H9 (cell line): ENCODE measurements at regions not wholly inside any gene's neighbourhood (a gene's known extent, or its start where the extent isn't known, plus 50 kb on each side); places are given as distances from the start of the nearest gene placed in this dataset.
A peak's percentile ranks its signal among the peaks of the same experiment; 100 is the strongest.

Experiments
- DNase-seq: peaks from one replicate; pipeline ENCODE4 v3.0.0-alpha.2; 2017
- H2AFZ ChIP-seq: one replicate; pipeline ENCODE4 v1.6.1; 2013; ENCODE audit warnings: mild to moderate bottlenecking, low read length, control low read depth, moderate library complexity
- H2AK5ac ChIP-seq: 2 replicates; pipeline ENCODE4 v1.6.1; 2013; ENCODE audit warnings: low read length, control low read depth, mixed read lengths; ENCODE audit not compliant: insufficient read length
- H2BK120ac ChIP-seq: one replicate; pipeline ENCODE4 v1.6.1; 2013; ENCODE audit warnings: low read depth, mild to moderate bottlenecking, low read length, control low read depth, inconsistent platforms; ENCODE audit not compliant: poor library complexity, severe bottlenecking
- H2BK12ac ChIP-seq: 2 replicates; pipeline ENCODE4 v1.6.1; 2013; ENCODE audit warnings: low read length, control low read depth, mixed read lengths, low read depth; ENCODE audit not compliant: insufficient read length
- H2BK15ac ChIP-seq: 2 replicates; pipeline ENCODE4 v1.6.1; 2013; ENCODE audit warnings: low read depth, low read length, control low read depth
- H2BK20ac ChIP-seq: one replicate; pipeline ENCODE4 v1.6.1; 2013; ENCODE audit warnings: low read depth, mild to moderate bottlenecking, low read length, control low read depth, inconsistent platforms; ENCODE audit not compliant: poor library complexity, severe bottlenecking
- H2BK5ac ChIP-seq: 2 replicates; pipeline ENCODE4 v1.6.1; 2013; ENCODE audit warnings: low read length, control low read depth, mixed read lengths; ENCODE audit not compliant: insufficient read length
- H3K14ac ChIP-seq: 2 replicates; pipeline ENCODE4 v1.6.1; 2013; ENCODE audit warnings: low read length, control low read depth; ENCODE audit not compliant: insufficient read depth
- H3K18ac ChIP-seq: 2 replicates; pipeline ENCODE4 v1.6.1; 2013; ENCODE audit warnings: low read depth, mild to moderate bottlenecking, mixed read lengths, low read length, control low read depth; ENCODE audit not compliant: insufficient read length
- H3K23ac ChIP-seq: 2 replicates; pipeline ENCODE4 v1.6.1; 2013; ENCODE audit warnings: low read length, control low read depth, mixed read lengths, low read depth; ENCODE audit not compliant: insufficient read length
- H3K23me2 ChIP-seq: 2 replicates; pipeline ENCODE4 v1.6.1; 2013; ENCODE audit warnings: low read depth, mild to moderate bottlenecking, mixed read lengths, low read length, control low read depth; ENCODE audit not compliant: insufficient read length, poor library complexity, severe bottlenecking
- H3K27ac ChIP-seq: 2 replicates; pipeline ENCODE4 v1.5.1; 2013; ENCODE audit warnings: low read length, control low read depth, mixed read lengths, low read depth; ENCODE audit not compliant: insufficient read length
- H3K27me3 ChIP-seq: 2 replicates; pipeline ENCODE4 v1.6.1; 2013; ENCODE audit warnings: low read length, control low read depth, inconsistent platforms; ENCODE audit not compliant: insufficient read depth
- H3K4ac ChIP-seq: 2 replicates; pipeline ENCODE4 v1.6.1; 2013; ENCODE audit warnings: low read depth, mild to moderate bottlenecking, control low read depth, inconsistent platforms, low read length, moderate library complexity
- H3K4me1 ChIP-seq: 2 replicates; pipeline ENCODE4 v1.6.1; 2013; ENCODE audit warnings: low read length, control low read depth, inconsistent platforms; ENCODE audit not compliant: insufficient read depth
- H3K4me2 ChIP-seq: 2 replicates; pipeline ENCODE4 v1.6.1; 2013; ENCODE audit warnings: low read length, control low read depth, mixed read lengths; ENCODE audit not compliant: insufficient read length, insufficient read depth
- H3K56ac ChIP-seq: 2 replicates; pipeline ENCODE4 v1.6.1; 2013; ENCODE audit warnings: low read depth, mild to moderate bottlenecking, mixed read lengths, low read length, control low read depth; ENCODE audit not compliant: insufficient read length
- H3K79me1 ChIP-seq: 2 replicates; pipeline ENCODE4 v1.6.1; 2013; ENCODE audit warnings: low read depth, mild to moderate bottlenecking, moderate library complexity, low read length, control low read depth, inconsistent platforms; ENCODE audit not compliant: insufficient read depth, poor library complexity, severe bottlenecking
- H3K79me2 ChIP-seq: 2 replicates; pipeline ENCODE4 v1.6.1; 2013; ENCODE audit warnings: low read length, control low read depth, inconsistent platforms; ENCODE audit not compliant: insufficient read depth
- H3K9ac ChIP-seq: 2 replicates; pipeline ENCODE4 v1.6.1; 2013; ENCODE audit warnings: low read length, control low read depth, mixed read lengths; ENCODE audit not compliant: insufficient read length; ENCODE audit errors: extremely low read depth
- H3K9me3 ChIP-seq: one replicate; pipeline ENCODE4 v1.6.1; 2013; ENCODE audit warnings: low read depth, low read length, inconsistent platforms; ENCODE audit not compliant: control insufficient read depth
- H3T11ph ChIP-seq: one replicate; pipeline ENCODE4 v1.6.1; 2013; ENCODE audit warnings: mild to moderate bottlenecking, low read length, control low read depth, inconsistent platforms
- H4K20me1 ChIP-seq: one replicate; pipeline ENCODE4 v1.6.1; 2013; ENCODE audit not compliant: control insufficient read depth, insufficient read length, insufficient read depth
- H4K5ac ChIP-seq: 2 replicates; pipeline ENCODE4 v1.6.1; 2013; ENCODE audit warnings: low read depth, mild to moderate bottlenecking, mixed read lengths, low read length, control low read depth; ENCODE audit not compliant: insufficient read length
- H4K8ac ChIP-seq: replicated peaks from 2 replicates; pipeline ENCODE4 v1.6.1; 2013; ENCODE audit warnings: low read length, control low read depth, mixed read lengths, low read depth; ENCODE audit not compliant: insufficient read length
- H4K91ac ChIP-seq: 2 replicates; pipeline ENCODE4 v1.6.1; 2013; ENCODE audit warnings: low read depth, mild to moderate bottlenecking, moderate library complexity, mixed read lengths, low read length, control low read depth; ENCODE audit not compliant: insufficient read length
- H3K27ac Mint-ChIP-seq, 3 experiments: 2 replicates in 2 of 3; 3 replicates in 1 of 3; pipeline ENCODE4 v1.8.0; 2020 to 2021; ENCODE audit warnings: mixed read lengths in 3 of 3, mild to moderate bottlenecking in 1 of 3, moderate library complexity in 1 of 3
- H3K27me3 Mint-ChIP-seq: 2 replicates; pipeline ENCODE4 v1.8.0; 2021; ENCODE audit warnings: low read depth, mild to moderate bottlenecking, moderate library complexity, mixed read lengths
- H3K36me3 Mint-ChIP-seq, 3 experiments: 2 replicates in 2 of 3; 3 replicates in 1 of 3; pipeline ENCODE4 v1.8.0; 2020 to 2021; ENCODE audit warnings: low read depth in 3 of 3, mixed read lengths in 3 of 3; ENCODE audit not compliant: insufficient read depth in 1 of 3
- H3K4me1 Mint-ChIP-seq, 2 experiments: 2 replicates each; pipeline ENCODE4 v1.8.0; 2020; ENCODE audit warnings: mixed read lengths in 2 of 2
- H3K4me3 Mint-ChIP-seq, 2 experiments: 2 replicates in 1 of 2; 3 replicates in 1 of 2; pipeline ENCODE4 v1.8.0; 2020 to 2021; ENCODE audit warnings: mild to moderate bottlenecking in 2 of 2, mixed read lengths in 2 of 2, moderate library complexity in 1 of 2
- H3K9me3 Mint-ChIP-seq, 2 experiments: 2 replicates in 1 of 2; 3 replicates in 1 of 2; pipeline ENCODE4 v1.8.0; 2020; ENCODE audit warnings: mild to moderate bottlenecking in 2 of 2, mixed read lengths in 2 of 2, moderate library complexity in 1 of 2
- CTCF ChIP-seq: fragments of 200-600 bp; sonication (generic); conservative IDR thresholded peaks from 3 replicates; pipeline ENCODE4 v1.8.0; 2021; ENCODE audit warnings: antibody characterized with exemption, mild to moderate bottlenecking
- WGBS: extraction: QIAGEN DNeasy Blood & Tissue Kit; methylation state at CpG from one replicate; pipeline ENCODE4 v1.1.7; 2013; ENCODE audit warnings: missing lambda C conversion rate, low lambda C conversion rate, mixed read lengths; ENCODE audit not compliant: insufficient read length; ENCODE audit errors: extremely low coverage; 5-methylcytosine and 5-hydroxymethylcytosine counted together

- no peak overlapping the region for H3K9ac ChIP-seq
- no CpG with 5 or more reads among the region's 7 CpGs for WGBS
- H4K5ac ChIP-seq = no peak overlapping the region
- H3K4me1 Mint-ChIP-seq = peaks cover 10 to 11% of the 10 kb centered on the region in 2 experiments
- no peak for TF ChIP-seq CTCF
- no peaks in the 10 kb centered on the region for H3K23me2 ChIP-seq
- no peak overlapping the region for H3K18ac ChIP-seq
- H3K27me3 ChIP-seq = no peaks in the 10 kb centered on the region
- peaks cover 3% of the 10 kb centered on the region; the same call in 1 of the 2 replicates for H3K4me1 ChIP-seq
- no peaks in the 10 kb centered on the region for H3K9me3 Mint-ChIP-seq
- no peaks in the 10 kb centered on the region for H4K20me1 ChIP-seq
- peak overlapping the region in 1 of 3 experiments; percentile 1; a peak in 1 of 7 replicates for H3K27ac Mint-ChIP-seq
- H3K79me2 ChIP-seq = no peaks in the 10 kb centered on the region
- H3K4me3 Mint-ChIP-seq = peak overlapping the region in 1 of 2 experiments; percentile 6; a peak in 1 of 5 replicates
- no peak overlapping the region for H3K56ac ChIP-seq
- peaks cover 0 to 9% (median 0%) of the 10 kb centered on the region in 3 experiments; a peak in 4 of 7 replicates for H3K36me3 Mint-ChIP-seq
- no peak overlapping the region for H3K4me2 ChIP-seq
- H2BK5ac ChIP-seq = no peak overlapping the region
- H4K91ac ChIP-seq = no peak overlapping the region
- no peak overlapping the region for H3K4ac ChIP-seq
- no peaks in the 10 kb centered on the region for H3K9me3 ChIP-seq
- no peak overlapping the region for H2BK15ac ChIP-seq
- H3K23ac ChIP-seq = no peak overlapping the region
- H3K14ac ChIP-seq = no peak overlapping the region
- no peak overlapping the region for H4K8ac ChIP-seq
- no peak overlapping the region for H2AK5ac ChIP-seq
- H2AFZ ChIP-seq = no peak overlapping the region
- H3K79me1 ChIP-seq = no peaks in the 10 kb centered on the region
- no peak overlapping the region for H3T11ph ChIP-seq
- no peak overlapping the region for H3K27ac ChIP-seq
- no peak overlapping the region for H2BK120ac ChIP-seq
- no peaks in the 10 kb centered on the region for H3K27me3 Mint-ChIP-seq
- no peak overlapping the region for H2BK12ac ChIP-seq
- peak; percentile 29 for DNase-seq
- H2BK20ac ChIP-seq = no peak overlapping the region
Observed at GRCh38 chr4:129929984-129930383, 834.0 kb downstream of the C4orf33 start.
